Rectal smooth muscle tissue (tissue), 1 donor: ENCODE measurements at regions not wholly inside any gene's neighbourhood (a gene's known extent, or its start where the extent isn't known, plus 50 kb on each side); places are given as distances from the start of the nearest gene placed in this dataset.
"Not testable (repeated sequence)": the region's sequence is repeated elsewhere in the genome, so short reads cannot be mapped to it uniquely, and the experiment has no call there.

Experiments
- H3K27ac ChIP-seq: one replicate; pipeline ENCODE4 v1.7.0; 2013; ENCODE audit warnings: low read depth, low read length, inconsistent platforms
- H3K27me3 ChIP-seq: one replicate; pipeline ENCODE4 v1.7.0; 2013; ENCODE audit warnings: low read length; ENCODE audit not compliant: control insufficient read depth, insufficient read depth
- H3K36me3 ChIP-seq: one replicate; pipeline ENCODE4 v1.7.0; 2013; ENCODE audit warnings: low read length; ENCODE audit not compliant: control insufficient read depth, insufficient read depth
- H3K4me1 ChIP-seq: one replicate; pipeline ENCODE4 v1.7.0; 2013; ENCODE audit warnings: low read length; ENCODE audit not compliant: control insufficient read depth, insufficient read depth
- H3K4me3 ChIP-seq: one replicate; pipeline ENCODE4 v1.7.0; 2013; ENCODE audit warnings: low read length
- H3K9ac ChIP-seq: one replicate; pipeline ENCODE4 v1.7.0; 2013; ENCODE audit warnings: low read length

GRCh38 chr15:69617144-69617543 lies 164.5 kb downstream of the RPLP1 start:
- not testable (repeated sequence) for H3K36me3 ChIP-seq, H3K27me3 ChIP-seq

DNA sequence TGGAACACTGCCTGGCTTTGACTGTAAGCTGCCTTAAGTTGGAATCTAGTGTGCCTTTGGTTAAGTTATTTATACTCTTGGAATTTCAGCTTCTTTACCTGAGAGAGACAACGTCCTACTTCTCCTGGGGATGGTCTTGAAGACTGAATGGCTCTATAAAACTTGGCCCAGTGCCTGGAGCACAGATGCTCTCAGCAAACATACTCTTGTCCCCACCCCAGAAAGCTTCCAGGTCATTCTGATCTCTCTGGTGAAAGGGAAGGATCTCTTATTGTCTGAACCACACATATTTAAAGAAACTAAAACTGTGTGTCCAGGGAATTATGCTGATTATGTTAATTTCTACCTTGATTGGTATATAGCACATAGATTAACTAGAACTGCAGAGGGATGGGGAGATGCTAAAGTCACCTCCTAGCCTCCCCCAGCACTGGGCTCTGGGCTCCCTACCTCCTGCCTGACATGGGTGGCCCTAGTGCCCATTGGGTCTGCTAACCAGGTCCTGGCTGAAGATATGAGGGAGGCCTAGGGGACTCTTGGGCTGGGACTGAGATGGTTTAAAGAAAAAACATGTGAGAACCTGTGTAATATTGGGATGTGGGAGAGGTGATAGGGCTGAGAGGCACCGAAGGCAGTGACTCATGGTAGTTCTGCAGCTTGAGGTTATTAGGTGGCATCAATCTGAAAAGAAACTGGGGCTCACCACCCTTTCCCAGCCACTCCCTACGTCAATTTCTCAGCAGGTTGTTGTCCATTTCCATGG lies 171.0 kb downstream of the RPLP1 start:
- Histone ChIP-seq H3K9ac (no peak overlapping the region), H3K4me1 (no peaks in the 10 kb centered on the region), H3K27me3 (no peaks in the 10 kb centered on the region), H3K27ac (no peak overlapping the region), H3K4me3 (no peak overlapping the region), H3K36me3 (no peaks in the 10 kb centered on the region)

More at GRCh38 chr15:69617144-69617543, 164.5 kb downstream of the RPLP1 start:
- H3K4me3 ChIP-seq, H3K4me1 ChIP-seq, H3K27ac ChIP-seq, H3K9ac ChIP-seq: not testable (repeated sequence)

DNA sequence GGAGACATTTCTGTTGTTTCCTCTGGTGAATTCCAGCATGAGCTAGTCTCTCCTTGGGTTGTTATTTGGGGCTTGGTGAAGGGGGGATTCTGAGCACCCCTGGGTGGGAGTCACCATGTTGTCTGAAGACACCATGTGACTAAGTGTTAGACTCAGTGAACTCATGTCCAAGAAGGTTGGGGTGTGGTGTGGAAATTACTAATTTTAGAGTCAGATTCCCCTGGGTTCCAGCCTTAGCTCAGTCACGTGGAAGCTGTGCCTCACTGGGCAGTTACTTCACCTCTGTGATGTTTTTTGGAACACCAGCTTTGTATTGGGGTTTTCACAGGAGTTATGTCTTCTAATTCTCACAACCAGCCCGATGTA lies 171.5 kb downstream of the RPLP1 start:
- H3K36me3 ChIP-seq = no peaks in the 10 kb centered on the region
- no peak overlapping the region for H3K9ac ChIP-seq
- no peak overlapping the region for H3K27ac ChIP-seq
- no peaks in the 10 kb centered on the region for H3K4me1 ChIP-seq
- H3K4me3 ChIP-seq = no peak overlapping the region
- no peaks in the 10 kb centered on the region for H3K27me3 ChIP-seq

GRCh38 chr15:69624816-69625215 lies 172.2 kb downstream of the RPLP1 start:
- no peaks in the 10 kb centered on the region for H3K4me1 ChIP-seq
- no peak overlapping the region for H3K4me3 ChIP-seq
- no peak overlapping the region for H3K27ac ChIP-seq
- no peaks in the 10 kb centered on the region for H3K36me3 ChIP-seq
- no peak overlapping the region for H3K9ac ChIP-seq
- H3K27me3 ChIP-seq = no peaks in the 10 kb centered on the region

GRCh38 chr15:69625328-69625727 lies 172.7 kb downstream of the RPLP1 start:
- H3K9ac ChIP-seq = no peak overlapping the region
- H3K27ac ChIP-seq = no peak overlapping the region
- H3K27me3 ChIP-seq = no peaks in the 10 kb centered on the region
- H3K4me3 ChIP-seq = no peak overlapping the region
- no peaks in the 10 kb centered on the region for H3K36me3 ChIP-seq
- H3K4me1 ChIP-seq = no peaks in the 10 kb centered on the region

DNA sequence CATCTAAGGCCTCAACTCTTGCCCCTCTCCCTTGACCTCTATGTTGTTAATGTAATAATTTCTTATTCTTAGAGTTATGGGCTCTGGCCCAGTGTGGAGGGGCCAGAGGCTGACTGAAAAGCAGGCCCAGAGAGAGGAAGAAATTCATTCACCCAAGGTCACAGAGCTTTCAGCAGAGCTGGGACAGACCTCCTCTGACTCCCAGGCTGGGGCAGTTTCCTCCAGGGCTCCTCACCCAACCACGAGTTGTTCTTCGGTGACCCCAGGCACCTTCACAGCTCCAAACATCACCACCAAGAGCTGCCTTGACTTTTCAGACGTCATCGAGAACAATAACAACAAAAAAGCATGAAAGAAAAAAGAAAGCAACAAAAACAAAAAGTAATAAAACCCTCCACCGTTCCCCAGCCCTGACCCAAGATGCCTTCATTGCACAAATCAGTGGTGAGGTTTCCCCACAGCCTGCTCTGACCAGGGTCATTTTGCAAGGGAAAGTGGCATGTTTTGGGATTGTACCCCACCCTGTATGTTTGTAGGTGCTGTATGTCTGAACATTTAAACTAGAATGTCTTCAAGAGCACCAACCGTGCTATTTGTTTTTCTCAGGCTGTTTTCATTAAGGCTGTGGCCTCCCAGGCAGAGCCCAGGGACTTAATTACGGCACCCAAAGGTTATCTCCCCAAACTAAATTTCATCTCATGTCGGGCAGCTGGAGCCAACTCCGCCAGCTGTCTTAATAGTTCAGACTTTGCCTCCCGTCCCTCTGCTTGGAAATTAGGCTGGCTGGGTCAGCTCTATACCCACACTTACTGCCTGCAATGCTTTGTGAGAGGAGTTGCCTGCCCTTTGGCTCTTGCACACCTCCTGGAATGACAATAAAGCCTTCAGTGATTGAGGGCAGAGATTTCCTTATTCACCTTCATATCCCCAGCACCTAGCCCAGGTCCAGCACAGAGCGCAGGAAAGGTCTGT lies 173.8 kb downstream of the RPLP1 start:
- H3K9ac ChIP-seq = no peak overlapping the region
- no peaks in the 10 kb centered on the region for H3K4me1 ChIP-seq

GRCh38 chr15:69627548-69628158 lies 175.0 kb downstream of the RPLP1 start:
- H3K4me3 ChIP-seq = no peak overlapping the region
- no peaks in the 10 kb centered on the region for H3K36me3 ChIP-seq
- H3K4me1 ChIP-seq = no peaks in the 10 kb centered on the region
- H3K27ac ChIP-seq = no peak overlapping the region
- H3K27me3 ChIP-seq = no peaks in the 10 kb centered on the region
- no peak overlapping the region for H3K9ac ChIP-seq

More for the DNA sequence above, 173.8 kb downstream of the RPLP1 start:
- H3K4me3 ChIP-seq = no peak overlapping the region
- no peak overlapping the region for H3K27ac ChIP-seq
- no peaks in the 10 kb centered on the region for H3K27me3 ChIP-seq
- no peaks in the 10 kb centered on the region for H3K36me3 ChIP-seq

DNA sequence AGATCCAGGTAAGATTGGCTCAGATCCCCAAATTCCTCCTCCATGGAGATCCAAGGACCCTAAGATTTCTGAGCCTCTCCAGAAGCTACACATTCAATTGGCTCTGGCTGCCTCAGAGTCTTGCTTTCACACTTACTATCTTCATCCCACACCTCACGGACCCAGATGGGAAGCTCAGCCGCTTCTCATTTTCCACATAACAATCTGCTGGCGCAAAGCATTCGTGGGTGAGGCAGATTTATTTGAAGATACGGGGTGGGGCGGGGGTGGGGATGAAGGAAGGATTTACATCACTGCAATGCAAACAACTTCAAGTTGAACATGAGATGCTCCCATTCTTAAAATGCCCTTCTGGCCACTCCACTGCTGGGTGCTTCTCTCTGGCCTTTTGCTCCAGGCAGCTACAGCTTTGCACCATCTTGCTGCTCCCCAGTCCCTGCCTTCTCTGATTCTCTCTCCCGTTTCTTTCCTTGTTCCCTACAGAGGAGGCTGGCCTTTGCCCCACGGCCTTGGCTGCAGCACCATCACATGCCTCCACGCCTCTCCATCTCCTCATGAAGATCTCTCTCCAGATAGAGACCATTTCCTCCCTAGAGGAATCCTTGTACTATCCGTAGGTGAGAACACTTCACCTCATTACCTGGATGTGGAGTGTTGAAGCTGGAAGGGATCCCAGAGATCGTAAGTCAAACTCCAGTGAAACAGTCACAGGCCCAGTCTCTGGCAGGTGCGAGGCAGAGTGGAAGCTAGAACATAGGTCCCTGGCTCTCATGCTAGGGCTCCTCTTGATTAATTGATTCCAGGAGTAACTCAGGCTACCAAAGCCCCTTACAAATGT lies 175.9 kb downstream of the RPLP1 start:
- Histone ChIP-seq H3K27me3 (no peaks in the 10 kb centered on the region), H3K36me3 (no peaks in the 10 kb centered on the region), H3K4me3 (no peak overlapping the region), H3K27ac (no peak overlapping the region), H3K4me1 (no peaks in the 10 kb centered on the region), H3K9ac (no peak overlapping the region)

DNA sequence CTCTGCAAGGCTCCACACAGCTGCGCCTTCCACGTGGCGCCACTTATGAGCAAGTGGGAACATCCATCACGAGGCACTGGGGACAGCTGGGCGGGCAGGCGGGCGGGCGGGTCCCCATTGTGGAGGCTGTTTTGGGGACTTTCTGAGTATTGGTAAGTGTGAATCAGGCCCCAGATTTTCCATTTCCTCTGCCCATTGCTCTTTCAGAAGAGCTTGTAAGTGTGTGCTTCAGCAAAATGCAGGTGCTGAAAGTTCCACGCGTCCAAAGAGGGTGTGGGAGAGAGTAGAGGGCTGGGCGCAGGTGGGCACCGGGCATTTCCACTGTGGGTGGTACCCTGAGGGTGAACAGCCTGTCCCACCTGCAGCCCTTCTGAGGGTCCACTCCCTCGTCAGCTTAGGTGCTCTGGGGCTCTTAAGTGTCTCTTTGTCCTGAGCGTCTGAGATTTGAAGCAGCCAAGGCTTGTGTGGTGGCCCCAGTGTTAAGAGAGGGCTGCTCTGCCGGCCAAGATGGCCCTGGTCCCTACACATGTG lies 177.1 kb downstream of the RPLP1 start:
- no peaks in the 10 kb centered on the region for H3K36me3 ChIP-seq
- no peak overlapping the region for H3K9ac ChIP-seq
- H3K27ac ChIP-seq = no peak overlapping the region
- no peaks in the 10 kb centered on the region for H3K4me1 ChIP-seq
- H3K4me3 ChIP-seq = no peak overlapping the region
- no peaks in the 10 kb centered on the region for H3K27me3 ChIP-seq

DNA sequence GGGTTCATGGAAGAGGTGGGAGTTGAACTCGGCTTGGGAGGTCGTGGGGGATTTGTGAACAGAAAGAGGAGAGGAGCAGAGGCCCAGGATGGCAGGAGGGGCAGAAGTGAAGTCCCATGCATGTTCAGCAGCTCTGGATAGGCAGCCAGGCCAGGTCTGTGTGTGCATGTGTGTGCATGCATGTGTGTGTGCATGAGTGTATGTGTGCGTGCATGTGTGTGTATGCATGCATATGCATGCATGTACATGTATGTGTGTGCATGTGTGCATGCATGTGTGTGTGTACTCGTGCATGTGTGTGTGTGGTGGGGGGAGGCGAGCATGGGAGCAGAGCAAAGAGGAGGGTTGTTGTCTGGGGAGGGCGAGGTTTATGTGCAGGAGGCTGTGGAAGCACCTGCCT lies 178.4 kb downstream of the RPLP1 start:
- no peak overlapping the region for H3K9ac ChIP-seq
- no peaks in the 10 kb centered on the region for H3K36me3 ChIP-seq
- no peak overlapping the region for H3K4me3 ChIP-seq
- no peaks in the 10 kb centered on the region for H3K4me1 ChIP-seq
- H3K27ac ChIP-seq = no peak overlapping the region
- H3K27me3 ChIP-seq = no peaks in the 10 kb centered on the region

GRCh38 chr15:69631978-69632377 lies 179.4 kb downstream of the RPLP1 start:
- no peak overlapping the region for H3K9ac ChIP-seq
- H3K27me3 ChIP-seq = no peaks in the 10 kb centered on the region

More at GRCh38 chr15:69631978-69632377, 179.4 kb downstream of the RPLP1 start:
- H3K4me3 ChIP-seq = no peak overlapping the region
- H3K4me1 ChIP-seq = no peaks in the 10 kb centered on the region
- no peaks in the 10 kb centered on the region for H3K36me3 ChIP-seq
- no peak overlapping the region for H3K27ac ChIP-seq
